RWPE2 (cell line): ENCODE measurements at regions not wholly inside any gene's neighbourhood (a gene's known extent, or its start where the extent isn't known, plus 50 kb on each side); places are given as distances from the start of the nearest gene placed in this dataset.
"Not testable (repeated sequence)": the region's sequence is repeated elsewhere in the genome, so short reads cannot be mapped to it uniquely, and the experiment has no call there.

Source experiments
- ATAC-seq: fragments of 200-7000 bp; cut with Tn5 transposase; 3 replicates; pipeline ENCODE4 v1.9.1; 2021; ENCODE audit warnings: low read depth
- DNase-seq: peaks from one replicate; pipeline ENCODE4 v3.0.0-alpha.2; 2020; ENCODE audit warnings: low spot score
- H3K27ac ChIP-seq: fragments of 450-650 bp; 2 replicates; pipeline ENCODE4 v1.5.1; 2017; ENCODE audit warnings: mild to moderate bottlenecking; ENCODE audit not compliant: poor library complexity, severe bottlenecking
- H3K27me3 ChIP-seq: fragments of 250-450 bp; sonication (Bioruptor Pico); 2 replicates; pipeline ENCODE4 v1.5.1; 2021; ENCODE audit warnings: mild to moderate bottlenecking, moderate library complexity; ENCODE audit not compliant: insufficient read depth, poor library complexity, severe bottlenecking
- H3K36me3 ChIP-seq: fragments of 250-450 bp; sonication (Bioruptor Pico); 2 replicates; pipeline ENCODE4 v1.5.1; 2020; ENCODE audit warnings: low read depth, mild to moderate bottlenecking, moderate library complexity
- H3K4me1 ChIP-seq: fragments of 250-450 bp; sonication (Bioruptor Pico); 2 replicates; pipeline ENCODE4 v1.5.1; 2021; ENCODE audit warnings: mild to moderate bottlenecking, moderate library complexity; ENCODE audit not compliant: insufficient read depth, poor library complexity, severe bottlenecking
- H3K4me3 ChIP-seq: fragments of 250-450 bp; sonication (Bioruptor Pico); 2 replicates; pipeline ENCODE4 v1.5.1; 2021; ENCODE audit warnings: mild to moderate bottlenecking, moderate library complexity; ENCODE audit not compliant: severe bottlenecking
- H3K9me3 ChIP-seq: fragments of 250-450 bp; sonication (Bioruptor Pico); 2 replicates; pipeline ENCODE4 v1.5.1; 2021; ENCODE audit warnings: mild to moderate bottlenecking, moderate library complexity; ENCODE audit not compliant: severe bottlenecking
- TF ChIP-seq, protein P1 (sequence below): fragments of 450-650 bp; IDR thresholded peaks from one replicate; pipeline ENCODE4 v1.5.1; 2017; ENCODE audit warnings: mild to moderate bottlenecking, moderate library complexity; ENCODE audit not compliant: poor library complexity, severe bottlenecking

GRCh38 chr15:67928666-67929065 is 88.8 kb upstream of the RNU6-1 start:
- DNase-seq: no peak
- Histone ChIP-seq H3K27me3 (no peaks in the 10 kb centered on the region), H3K27ac (no peak overlapping the region), H3K4me3 (no peak overlapping the region), H3K36me3 (no peaks in the 10 kb centered on the region), H3K4me1 (no peaks in the 10 kb centered on the region), H3K9me3 (no peaks in the 10 kb centered on the region)
- no peak for ATAC-seq
- TF ChIP-seq, protein P1, sequence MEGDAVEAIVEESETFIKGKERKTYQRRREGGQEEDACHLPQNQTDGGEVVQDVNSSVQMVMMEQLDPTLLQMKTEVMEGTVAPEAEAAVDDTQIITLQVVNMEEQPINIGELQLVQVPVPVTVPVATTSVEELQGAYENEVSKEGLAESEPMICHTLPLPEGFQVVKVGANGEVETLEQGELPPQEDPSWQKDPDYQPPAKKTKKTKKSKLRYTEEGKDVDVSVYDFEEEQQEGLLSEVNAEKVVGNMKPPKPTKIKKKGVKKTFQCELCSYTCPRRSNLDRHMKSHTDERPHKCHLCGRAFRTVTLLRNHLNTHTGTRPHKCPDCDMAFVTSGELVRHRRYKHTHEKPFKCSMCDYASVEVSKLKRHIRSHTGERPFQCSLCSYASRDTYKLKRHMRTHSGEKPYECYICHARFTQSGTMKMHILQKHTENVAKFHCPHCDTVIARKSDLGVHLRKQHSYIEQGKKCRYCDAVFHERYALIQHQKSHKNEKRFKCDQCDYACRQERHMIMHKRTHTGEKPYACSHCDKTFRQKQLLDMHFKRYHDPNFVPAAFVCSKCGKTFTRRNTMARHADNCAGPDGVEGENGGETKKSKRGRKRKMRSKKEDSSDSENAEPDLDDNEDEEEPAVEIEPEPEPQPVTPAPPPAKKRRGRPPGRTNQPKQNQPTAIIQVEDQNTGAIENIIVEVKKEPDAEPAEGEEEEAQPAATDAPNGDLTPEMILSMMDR: no peak

- H3K27me3 ChIP-seq: no peaks in the 10 kb centered on the region
- H3K36me3 ChIP-seq: no peaks in the 10 kb centered on the region
- H3K4me1 ChIP-seq: no peaks in the 10 kb centered on the region
- TF ChIP-seq, protein P1: no peak
- no peak overlapping the region for H3K27ac ChIP-seq
- ATAC-seq (no peak), DNase-seq (no peak)
- no peak overlapping the region for H3K4me3 ChIP-seq
- H3K9me3 ChIP-seq: no peaks in the 10 kb centered on the region
Measured at GRCh38 chr15:67930720-67931119, 90.9 kb upstream of the RNU6-1 start.

- TF ChIP-seq, protein P1: no peak
- peaks cover 2% of the 10 kb centered on the region for H3K4me1 ChIP-seq
- peak; percentile 49; the same call in 2 of the 3 replicates for ATAC-seq
- H3K4me3 ChIP-seq: no peak overlapping the region
- H3K9me3 ChIP-seq: no peaks in the 10 kb centered on the region
- no peak for DNase-seq
- H3K27me3 ChIP-seq: no peaks in the 10 kb centered on the region
- H3K36me3 ChIP-seq: no peaks in the 10 kb centered on the region
- no peak overlapping the region for H3K27ac ChIP-seq
Measured at GRCh38 chr15:67931861-67932260, 92.0 kb upstream of the RNU6-1 start.

DNA sequence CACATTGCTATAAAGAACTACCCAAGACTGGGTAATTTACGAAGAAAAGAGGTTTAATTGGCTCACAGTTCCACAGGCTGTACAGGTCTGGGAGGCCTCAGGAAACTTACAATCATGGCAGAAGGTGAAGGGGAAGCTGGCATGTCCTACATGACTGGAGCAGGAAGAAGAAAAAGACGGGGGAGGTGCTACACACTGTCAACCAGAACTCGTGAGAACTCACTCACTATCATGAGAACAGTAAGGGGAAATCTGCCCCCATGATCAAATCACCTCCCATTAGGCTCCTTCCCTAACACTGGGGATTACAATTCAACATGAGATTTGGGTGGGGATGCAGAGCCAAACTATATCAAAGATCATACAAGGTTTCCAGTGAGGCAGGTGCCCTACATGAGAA is 94.3 kb upstream of the RNU6-1 start:
- not testable (repeated sequence) for H3K4me1 ChIP-seq, H3K27ac ChIP-seq, H3K9me3 ChIP-seq, H3K4me3 ChIP-seq, H3K36me3 ChIP-seq, H3K27me3 ChIP-seq, ATAC-seq, DNase-seq

DNA sequence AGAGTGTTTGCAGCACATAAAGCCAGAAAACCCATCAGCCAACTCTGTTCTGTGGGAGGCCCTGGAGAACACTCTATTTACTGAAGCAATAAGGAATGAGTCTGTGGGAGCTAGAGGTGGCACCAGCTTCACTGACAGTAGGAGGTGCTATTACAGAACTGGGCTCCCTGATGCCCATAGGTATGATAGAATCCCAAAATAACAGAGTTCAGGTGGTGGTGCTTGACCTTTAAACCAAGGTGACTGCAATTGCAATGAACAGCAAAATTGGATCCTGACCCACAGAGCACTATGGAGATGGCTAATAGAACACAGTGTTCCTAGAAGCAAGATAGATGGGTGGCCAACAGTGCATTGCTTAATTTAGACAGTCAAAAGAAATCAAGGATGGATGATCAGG is 95.4 kb upstream of the RNU6-1 start:
- no peak overlapping the region for H3K4me3 ChIP-seq
- TF ChIP-seq, protein P1: no peak
- no peaks in the 10 kb centered on the region for H3K9me3 ChIP-seq
- H3K4me1 ChIP-seq: peaks cover 4% of the 10 kb centered on the region
- ATAC-seq (no peak), DNase-seq (no peak)
- H3K36me3 ChIP-seq: no peaks in the 10 kb centered on the region
- H3K27ac ChIP-seq: no peak overlapping the region
- no peaks in the 10 kb centered on the region for H3K27me3 ChIP-seq
